Fibroblast of mammary gland (primary cell): ENCODE measurements at regions not wholly inside any gene's neighbourhood (a gene's known extent, or its start where the extent isn't known, plus 50 kb on each side); places are given as distances from the start of the nearest gene placed in this dataset.

Experiments used
- DNase-seq: peaks from one replicate; pipeline ENCODE4 v3.0.0-alpha.2; 2010; ENCODE audit warnings: low read depth
- H3K4me3 ChIP-seq: 2 replicates; pipeline ENCODE4 v1.5.1; 2011; ENCODE audit warnings: low read depth, mild to moderate bottlenecking, low read length, moderate library complexity; ENCODE audit not compliant: control insufficient read depth
- TF ChIP-seq, protein P1 (sequence below): conservative IDR thresholded peaks from 2 replicates; pipeline ENCODE4 v1.5.1; 2011; ENCODE audit warnings: low read depth, low read length, inconsistent platforms; ENCODE audit not compliant: control insufficient read depth, insufficient read depth

DNA sequence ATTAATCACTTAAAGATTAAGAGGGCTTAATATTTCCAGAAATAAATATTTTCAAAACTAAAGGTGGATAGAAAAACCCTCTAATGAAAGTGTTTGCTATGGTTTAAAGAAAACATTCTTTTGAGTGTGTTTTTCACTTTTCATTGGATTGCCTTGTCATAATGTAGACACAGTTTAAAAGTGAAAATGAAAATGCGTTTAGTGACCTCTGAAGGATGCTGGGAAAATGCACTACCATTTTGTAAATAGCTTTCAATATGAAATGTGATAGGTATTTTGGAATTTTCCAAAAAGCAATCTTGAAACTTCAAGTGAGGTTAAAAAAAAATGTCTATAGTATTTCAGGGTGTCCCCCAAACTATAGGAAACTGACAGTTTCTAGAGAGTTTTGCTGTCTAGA, 642.2 kb downstream of the C4orf33 start:
- H3K4me3 ChIP-seq = no peak overlapping the region
- no peak for DNase-seq
- TF ChIP-seq, protein P1, sequence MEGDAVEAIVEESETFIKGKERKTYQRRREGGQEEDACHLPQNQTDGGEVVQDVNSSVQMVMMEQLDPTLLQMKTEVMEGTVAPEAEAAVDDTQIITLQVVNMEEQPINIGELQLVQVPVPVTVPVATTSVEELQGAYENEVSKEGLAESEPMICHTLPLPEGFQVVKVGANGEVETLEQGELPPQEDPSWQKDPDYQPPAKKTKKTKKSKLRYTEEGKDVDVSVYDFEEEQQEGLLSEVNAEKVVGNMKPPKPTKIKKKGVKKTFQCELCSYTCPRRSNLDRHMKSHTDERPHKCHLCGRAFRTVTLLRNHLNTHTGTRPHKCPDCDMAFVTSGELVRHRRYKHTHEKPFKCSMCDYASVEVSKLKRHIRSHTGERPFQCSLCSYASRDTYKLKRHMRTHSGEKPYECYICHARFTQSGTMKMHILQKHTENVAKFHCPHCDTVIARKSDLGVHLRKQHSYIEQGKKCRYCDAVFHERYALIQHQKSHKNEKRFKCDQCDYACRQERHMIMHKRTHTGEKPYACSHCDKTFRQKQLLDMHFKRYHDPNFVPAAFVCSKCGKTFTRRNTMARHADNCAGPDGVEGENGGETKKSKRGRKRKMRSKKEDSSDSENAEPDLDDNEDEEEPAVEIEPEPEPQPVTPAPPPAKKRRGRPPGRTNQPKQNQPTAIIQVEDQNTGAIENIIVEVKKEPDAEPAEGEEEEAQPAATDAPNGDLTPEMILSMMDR = no peak

DNA sequence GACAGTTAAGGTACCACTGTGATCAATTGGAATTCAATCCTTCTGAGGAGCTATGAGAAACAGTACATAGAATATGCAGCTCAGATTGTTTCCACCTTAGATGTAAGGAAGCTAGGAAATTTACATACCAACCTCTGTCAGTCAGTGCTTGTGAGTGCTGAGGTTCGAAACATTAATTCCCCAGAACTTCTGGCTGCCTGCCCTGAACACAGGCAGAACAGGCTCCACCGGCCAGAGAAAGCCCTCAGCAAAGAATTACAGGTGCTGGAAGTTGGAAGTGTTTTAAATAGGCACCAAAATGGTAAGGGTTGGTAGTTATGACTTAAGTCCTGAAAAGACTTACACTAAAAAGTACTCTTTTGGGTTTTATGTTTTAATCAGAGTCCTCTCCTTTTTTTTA, 651.8 kb downstream of the C4orf33 start:
- TF ChIP-seq, protein P1 = no peak
- no peak overlapping the region for H3K4me3 ChIP-seq
- no peak for DNase-seq

GRCh38 chr4:129748991-129749390, 653.0 kb downstream of the C4orf33 start:
- TF ChIP-seq, protein P1 = no peak
- no peak overlapping the region for H3K4me3 ChIP-seq
- no peak for DNase-seq

DNA sequence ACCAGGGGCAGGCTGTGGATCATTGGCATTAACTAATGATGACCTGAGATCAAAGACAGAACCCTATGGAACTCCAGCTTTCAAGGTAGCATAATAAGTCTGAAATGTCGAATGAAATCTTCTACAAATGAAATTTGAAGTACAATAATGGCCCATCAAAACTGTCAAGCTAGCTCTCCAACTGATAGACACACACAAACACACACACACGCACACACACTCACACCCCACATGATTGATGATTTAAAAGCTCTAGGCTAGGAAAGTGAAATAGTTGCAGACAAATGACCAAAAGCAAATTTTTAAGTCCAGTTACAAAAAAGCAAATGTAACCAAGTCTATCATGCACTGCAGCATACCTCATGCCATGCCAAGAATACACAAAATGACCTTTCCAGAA, 655.7 kb downstream of the C4orf33 start:
- TF ChIP-seq, protein P1 = no peak
- H3K4me3 ChIP-seq = no peak overlapping the region
- no peak for DNase-seq

GRCh38 chr4:129783596-129783995, 687.6 kb downstream of the C4orf33 start:
- TF ChIP-seq, protein P1 = no peak
- no peak overlapping the region for H3K4me3 ChIP-seq

GRCh38 chr4:129788486-129788885, 692.5 kb downstream of the C4orf33 start:
- H3K4me3 ChIP-seq = no peak overlapping the region
- DNase-seq = no peak
- TF ChIP-seq, protein P1 = no peak

More at GRCh38 chr4:129783596-129783995, 687.6 kb downstream of the C4orf33 start:
- no peak for DNase-seq

DNA sequence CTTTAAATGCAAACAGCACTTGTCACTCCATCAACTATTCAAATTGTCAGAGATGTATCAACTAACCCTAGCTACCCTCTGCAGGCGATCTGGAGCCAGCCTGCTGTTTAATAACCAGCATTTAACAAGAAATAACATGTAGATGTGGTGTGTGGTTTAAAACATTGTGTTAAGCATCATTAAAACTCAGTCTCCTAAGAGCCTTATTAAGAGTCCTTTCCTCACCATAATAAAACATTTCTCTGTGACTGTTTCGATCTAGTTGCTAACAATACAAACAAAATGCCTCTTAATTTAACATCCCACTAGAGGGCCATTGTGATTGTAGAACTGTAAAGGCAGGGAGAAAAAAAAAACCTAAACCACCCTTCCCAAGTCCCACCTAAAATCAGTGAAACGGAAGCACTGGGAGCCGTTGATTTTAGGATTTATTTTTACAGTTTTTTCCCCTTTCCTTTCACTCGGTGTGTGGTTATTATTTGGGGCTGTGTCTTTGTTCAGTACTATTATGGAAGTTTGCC, 708.6 kb downstream of the C4orf33 start:
- H3K4me3 ChIP-seq = no peak overlapping the region
- DNase-seq = no peak
- TF ChIP-seq, protein P1 = no peak
